SK-N-SH (cell line): ENCODE measurements at regions not wholly inside any gene's neighbourhood (a gene's known extent, or its start where the extent isn't known, plus 50 kb on each side); places are given as distances from the start of the nearest gene placed in this dataset.

ENCODE experiments used
- CTCF ChIP-seq: fragments of 200-600 bp; sonication (generic); IDR thresholded peaks from 2 replicates; pipeline ENCODE4 v1.6.1; 2017; ENCODE audit warnings: antibody characterized with exemption, mild to moderate bottlenecking, moderate library complexity
- EP300 ChIP-seq, 2 experiments: IDR thresholded peaks; 2 replicates each; pipeline versions ENCODE4 v1.4.0 to v1.6.1; 2012; ENCODE audit warnings: borderline replicate concordance in 1 of 2, low read depth in 1 of 2, low read length in 1 of 2
- EZH2phosphoT487 ChIP-seq: fragments of 200-600 bp; sonication (generic); IDR thresholded peaks from 2 replicates; pipeline ENCODE4 v1.6.1; 2017; ENCODE audit warnings: low read depth, mixed run types, mild to moderate bottlenecking, antibody characterized with exemption, moderate library complexity, borderline replicate concordance
- POLR2AphosphoS5 ChIP-seq: IDR thresholded peaks from 2 replicates; pipeline ENCODE4 v1.6.1; 2012; ENCODE audit warnings: low read depth, low read length
- RCOR1 ChIP-seq: fragments of 150-350 bp; IDR thresholded peaks from 2 replicates; pipeline ENCODE4 v1.6.1; 2017; ENCODE audit warnings: antibody characterized with exemption, low read length
- TAF1 ChIP-seq: IDR thresholded peaks from 2 replicates; pipeline ENCODE4 v1.6.1; 2012; ENCODE audit warnings: low read depth, mild to moderate bottlenecking, low read length, moderate library complexity, borderline replicate concordance
- YY1 ChIP-seq: IDR thresholded peaks from 2 replicates; pipeline ENCODE4 v1.4.0; 2012; ENCODE audit warnings: low read depth, mild to moderate bottlenecking
- TF ChIP-seq, protein P1 (sequence below): fragments of 150-350 bp; IDR thresholded peaks from 2 replicates; pipeline ENCODE4 v1.6.1; 2017; ENCODE audit warnings: antibody characterized with exemption, low read length, low read depth, borderline replicate concordance
- TF ChIP-seq, protein P2 (sequence below): IDR thresholded peaks from 2 replicates; pipeline ENCODE4 v1.6.1; 2012; ENCODE audit warnings: mild to moderate bottlenecking, low read depth, low read length, moderate library complexity
- TF ChIP-seq, protein P3 (sequence below): IDR thresholded peaks from 2 replicates; pipeline ENCODE4; 2012

- no peak for TF ChIP-seq CTCF
- TF ChIP-seq, protein P1, sequence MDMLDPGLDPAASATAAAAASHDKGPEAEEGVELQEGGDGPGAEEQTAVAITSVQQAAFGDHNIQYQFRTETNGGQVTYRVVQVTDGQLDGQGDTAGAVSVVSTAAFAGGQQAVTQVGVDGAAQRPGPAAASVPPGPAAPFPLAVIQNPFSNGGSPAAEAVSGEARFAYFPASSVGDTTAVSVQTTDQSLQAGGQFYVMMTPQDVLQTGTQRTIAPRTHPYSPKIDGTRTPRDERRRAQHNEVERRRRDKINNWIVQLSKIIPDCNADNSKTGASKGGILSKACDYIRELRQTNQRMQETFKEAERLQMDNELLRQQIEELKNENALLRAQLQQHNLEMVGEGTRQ, result no peak
- no peak for TF ChIP-seq RCOR1
- TF ChIP-seq EZH2phosphoT487, result no peak
- TF ChIP-seq POLR2AphosphoS5, result no peak
- TF ChIP-seq, protein P2, sequence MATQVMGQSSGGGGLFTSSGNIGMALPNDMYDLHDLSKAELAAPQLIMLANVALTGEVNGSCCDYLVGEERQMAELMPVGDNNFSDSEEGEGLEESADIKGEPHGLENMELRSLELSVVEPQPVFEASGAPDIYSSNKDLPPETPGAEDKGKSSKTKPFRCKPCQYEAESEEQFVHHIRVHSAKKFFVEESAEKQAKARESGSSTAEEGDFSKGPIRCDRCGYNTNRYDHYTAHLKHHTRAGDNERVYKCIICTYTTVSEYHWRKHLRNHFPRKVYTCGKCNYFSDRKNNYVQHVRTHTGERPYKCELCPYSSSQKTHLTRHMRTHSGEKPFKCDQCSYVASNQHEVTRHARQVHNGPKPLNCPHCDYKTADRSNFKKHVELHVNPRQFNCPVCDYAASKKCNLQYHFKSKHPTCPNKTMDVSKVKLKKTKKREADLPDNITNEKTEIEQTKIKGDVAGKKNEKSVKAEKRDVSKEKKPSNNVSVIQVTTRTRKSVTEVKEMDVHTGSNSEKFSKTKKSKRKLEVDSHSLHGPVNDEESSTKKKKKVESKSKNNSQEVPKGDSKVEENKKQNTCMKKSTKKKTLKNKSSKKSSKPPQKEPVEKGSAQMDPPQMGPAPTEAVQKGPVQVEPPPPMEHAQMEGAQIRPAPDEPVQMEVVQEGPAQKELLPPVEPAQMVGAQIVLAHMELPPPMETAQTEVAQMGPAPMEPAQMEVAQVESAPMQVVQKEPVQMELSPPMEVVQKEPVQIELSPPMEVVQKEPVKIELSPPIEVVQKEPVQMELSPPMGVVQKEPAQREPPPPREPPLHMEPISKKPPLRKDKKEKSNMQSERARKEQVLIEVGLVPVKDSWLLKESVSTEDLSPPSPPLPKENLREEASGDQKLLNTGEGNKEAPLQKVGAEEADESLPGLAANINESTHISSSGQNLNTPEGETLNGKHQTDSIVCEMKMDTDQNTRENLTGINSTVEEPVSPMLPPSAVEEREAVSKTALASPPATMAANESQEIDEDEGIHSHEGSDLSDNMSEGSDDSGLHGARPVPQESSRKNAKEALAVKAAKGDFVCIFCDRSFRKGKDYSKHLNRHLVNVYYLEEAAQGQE, result no peak
- no peak for TF ChIP-seq TAF1
- TF ChIP-seq EP300 (IDR thresholded peaks at IDR 0.05; ENCODE audit: borderline replicate concordance in 1 of 2, low read depth in 1 of 2, low read length in 1 of 2), result no peak
- no peak for TF ChIP-seq YY1
- TF ChIP-seq, protein P3, sequence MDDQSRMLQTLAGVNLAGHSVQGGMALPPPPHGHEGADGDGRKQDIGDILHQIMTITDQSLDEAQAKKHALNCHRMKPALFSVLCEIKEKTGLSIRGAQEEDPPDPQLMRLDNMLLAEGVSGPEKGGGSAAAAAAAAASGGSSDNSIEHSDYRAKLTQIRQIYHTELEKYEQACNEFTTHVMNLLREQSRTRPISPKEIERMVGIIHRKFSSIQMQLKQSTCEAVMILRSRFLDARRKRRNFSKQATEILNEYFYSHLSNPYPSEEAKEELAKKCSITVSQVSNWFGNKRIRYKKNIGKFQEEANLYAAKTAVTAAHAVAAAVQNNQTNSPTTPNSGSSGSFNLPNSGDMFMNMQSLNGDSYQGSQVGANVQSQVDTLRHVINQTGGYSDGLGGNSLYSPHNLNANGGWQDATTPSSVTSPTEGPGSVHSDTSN, result no peak
These were observed 233.0 kb upstream of the SATB1 start for GRCh38 chr3:18657858-18658820.
